ENCODE measurements at regions not wholly inside any gene's neighbourhood (a gene's known extent, or its start where the extent isn't known, plus 50 kb on each side); places are given as distances from the start of the nearest gene placed in this dataset.

DNA sequence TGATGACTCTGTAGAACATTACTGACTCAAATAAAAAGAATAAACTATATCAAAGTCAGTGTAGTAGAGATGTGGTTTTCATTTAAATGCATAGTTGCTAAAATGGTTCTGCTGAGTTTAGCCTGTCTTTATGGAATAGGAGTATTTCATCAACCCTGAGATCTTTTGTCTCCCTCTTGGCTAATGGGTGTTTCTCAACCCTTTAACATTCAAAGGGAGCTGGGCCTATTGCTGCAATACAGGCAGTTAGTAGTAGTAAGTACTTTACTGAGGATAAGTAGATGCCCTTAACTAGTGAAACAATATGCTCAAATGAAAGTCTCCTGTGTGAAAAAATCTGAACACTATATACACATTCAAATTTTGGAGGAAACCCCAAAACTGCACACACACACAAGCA, 184.7 kb upstream of the TTC14 start:
- Histone ChIP-seq H3F3A (ENCODE audit: insufficient read depth, low read length, poor library complexity, severe bottlenecking) (no peaks in the 10 kb centered on the region), H4K20me1 (ENCODE audit: insufficient read depth) (no peaks in the 10 kb centered on the region), H3K4me3 (ENCODE audit: low read length) (no peak overlapping the region), H3K4me2 (ENCODE audit: low read length) (no peak overlapping the region), H3K9me2 (ENCODE audit: insufficient read depth, low read length) (no peaks in the 10 kb centered on the region), H3K9me3 (ENCODE audit: low read length) (no peaks in the 10 kb centered on the region), H3K27me3 (ENCODE audit: insufficient read depth, low read depth, low read length) (no peaks in the 10 kb centered on the region), H3K9ac (ENCODE audit: low read length) (no peak overlapping the region), H2AFZ (ENCODE audit: low read depth, low read length) (no peak overlapping the region), H3K79me2 (replicated peaks; ENCODE audit: insufficient read depth, low read length) (no peaks in the 10 kb centered on the region), H3K27ac (ENCODE audit: low read length) (no peak overlapping the region), H3K36me3 (ENCODE audit: insufficient read depth, low read length) (no peaks in the 10 kb centered on the region)
- TF ChIP-seq, protein P1, sequence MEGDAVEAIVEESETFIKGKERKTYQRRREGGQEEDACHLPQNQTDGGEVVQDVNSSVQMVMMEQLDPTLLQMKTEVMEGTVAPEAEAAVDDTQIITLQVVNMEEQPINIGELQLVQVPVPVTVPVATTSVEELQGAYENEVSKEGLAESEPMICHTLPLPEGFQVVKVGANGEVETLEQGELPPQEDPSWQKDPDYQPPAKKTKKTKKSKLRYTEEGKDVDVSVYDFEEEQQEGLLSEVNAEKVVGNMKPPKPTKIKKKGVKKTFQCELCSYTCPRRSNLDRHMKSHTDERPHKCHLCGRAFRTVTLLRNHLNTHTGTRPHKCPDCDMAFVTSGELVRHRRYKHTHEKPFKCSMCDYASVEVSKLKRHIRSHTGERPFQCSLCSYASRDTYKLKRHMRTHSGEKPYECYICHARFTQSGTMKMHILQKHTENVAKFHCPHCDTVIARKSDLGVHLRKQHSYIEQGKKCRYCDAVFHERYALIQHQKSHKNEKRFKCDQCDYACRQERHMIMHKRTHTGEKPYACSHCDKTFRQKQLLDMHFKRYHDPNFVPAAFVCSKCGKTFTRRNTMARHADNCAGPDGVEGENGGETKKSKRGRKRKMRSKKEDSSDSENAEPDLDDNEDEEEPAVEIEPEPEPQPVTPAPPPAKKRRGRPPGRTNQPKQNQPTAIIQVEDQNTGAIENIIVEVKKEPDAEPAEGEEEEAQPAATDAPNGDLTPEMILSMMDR (IDR thresholded peaks at IDR 0.05; ENCODE audit: poor library complexity, severe bottlenecking), result no peak
- TF ChIP-seq POLR2AphosphoS5 (IDR thresholded peaks at IDR 0.05) (no peak), EP300 (conservative IDR thresholded peaks at IDR 0.05; ENCODE audit: poor library complexity, severe bottlenecking) (no peak)
- TF ChIP-seq, protein P2, sequence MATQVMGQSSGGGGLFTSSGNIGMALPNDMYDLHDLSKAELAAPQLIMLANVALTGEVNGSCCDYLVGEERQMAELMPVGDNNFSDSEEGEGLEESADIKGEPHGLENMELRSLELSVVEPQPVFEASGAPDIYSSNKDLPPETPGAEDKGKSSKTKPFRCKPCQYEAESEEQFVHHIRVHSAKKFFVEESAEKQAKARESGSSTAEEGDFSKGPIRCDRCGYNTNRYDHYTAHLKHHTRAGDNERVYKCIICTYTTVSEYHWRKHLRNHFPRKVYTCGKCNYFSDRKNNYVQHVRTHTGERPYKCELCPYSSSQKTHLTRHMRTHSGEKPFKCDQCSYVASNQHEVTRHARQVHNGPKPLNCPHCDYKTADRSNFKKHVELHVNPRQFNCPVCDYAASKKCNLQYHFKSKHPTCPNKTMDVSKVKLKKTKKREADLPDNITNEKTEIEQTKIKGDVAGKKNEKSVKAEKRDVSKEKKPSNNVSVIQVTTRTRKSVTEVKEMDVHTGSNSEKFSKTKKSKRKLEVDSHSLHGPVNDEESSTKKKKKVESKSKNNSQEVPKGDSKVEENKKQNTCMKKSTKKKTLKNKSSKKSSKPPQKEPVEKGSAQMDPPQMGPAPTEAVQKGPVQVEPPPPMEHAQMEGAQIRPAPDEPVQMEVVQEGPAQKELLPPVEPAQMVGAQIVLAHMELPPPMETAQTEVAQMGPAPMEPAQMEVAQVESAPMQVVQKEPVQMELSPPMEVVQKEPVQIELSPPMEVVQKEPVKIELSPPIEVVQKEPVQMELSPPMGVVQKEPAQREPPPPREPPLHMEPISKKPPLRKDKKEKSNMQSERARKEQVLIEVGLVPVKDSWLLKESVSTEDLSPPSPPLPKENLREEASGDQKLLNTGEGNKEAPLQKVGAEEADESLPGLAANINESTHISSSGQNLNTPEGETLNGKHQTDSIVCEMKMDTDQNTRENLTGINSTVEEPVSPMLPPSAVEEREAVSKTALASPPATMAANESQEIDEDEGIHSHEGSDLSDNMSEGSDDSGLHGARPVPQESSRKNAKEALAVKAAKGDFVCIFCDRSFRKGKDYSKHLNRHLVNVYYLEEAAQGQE (IDR thresholded peaks at IDR 0.05; ENCODE audit: borderline replicate concordance), result no peak

GRCh38 chr3:180420016-180420415, 181.9 kb upstream of the TTC14 start:
- no peaks in the 10 kb centered on the region for H4K20me1 ChIP-seq (ENCODE audit: insufficient read depth)
- H3K36me3 ChIP-seq (ENCODE audit: insufficient read depth, low read length), result no peaks in the 10 kb centered on the region
- no peaks in the 10 kb centered on the region for H3K79me2 ChIP-seq (replicated peaks; ENCODE audit: insufficient read depth, low read length)
- TF ChIP-seq, protein P2 (IDR thresholded peaks at IDR 0.05; ENCODE audit: borderline replicate concordance), result no peak
- TF ChIP-seq RAD21 (conservative IDR thresholded peaks at IDR 0.05) (no peak), SMC3 (conservative IDR thresholded peaks at IDR 0.05; ENCODE audit: poor library complexity) (no peak), TAF1 (IDR thresholded peaks at IDR 0.05; ENCODE audit: low read depth) (no peak), MXI1 (conservative IDR thresholded peaks at IDR 0.05; ENCODE audit: poor library complexity, severe bottlenecking) (no peak), EP300 (conservative IDR thresholded peaks at IDR 0.05; ENCODE audit: poor library complexity, severe bottlenecking) (no peak), POLR2AphosphoS5 (IDR thresholded peaks at IDR 0.05) (no peak), EZH2 (IDR thresholded peaks at IDR 0.05; ENCODE audit: borderline replicate concordance, insufficient read depth, low read length, poor library complexity, severe bottlenecking) (no peak)
- TF ChIP-seq, protein P1 (IDR thresholded peaks at IDR 0.05; ENCODE audit: poor library complexity, severe bottlenecking), result no peak
- no peak overlapping the region for H2AFZ ChIP-seq (ENCODE audit: low read depth, low read length)
- no peaks in the 10 kb centered on the region for H3F3A ChIP-seq (ENCODE audit: insufficient read depth, low read length, poor library complexity, severe bottlenecking)
- no peaks in the 10 kb centered on the region for H3K9me2 ChIP-seq (ENCODE audit: insufficient read depth, low read length)
- no peak overlapping the region for H3K4me3 ChIP-seq (ENCODE audit: low read length)
- no peaks in the 10 kb centered on the region for H3K9me3 ChIP-seq (ENCODE audit: low read length)
- H3K4me2 ChIP-seq (ENCODE audit: low read length), result no peak overlapping the region
- no peaks in the 10 kb centered on the region for H3K27me3 ChIP-seq (ENCODE audit: insufficient read depth, low read depth, low read length)
- H3K27ac ChIP-seq (ENCODE audit: low read length), result no peak overlapping the region
- H3K9ac ChIP-seq (ENCODE audit: low read length), result no peak overlapping the region
